Endothelial cell of umbilical vein (primary cell): ENCODE measurements at regions not wholly inside any gene's neighbourhood (a gene's known extent, or its start where the extent isn't known, plus 50 kb on each side); places are given as distances from the start of the nearest gene placed in this dataset.

Source experiments
- BruUV-seq: library from RNA; stranded (reverse); fragments of 400-500 nt; replicated peaks from 2 replicates; lab custom pipeline; 2021; lab: Mats Ljungman, UMichigan
- CTCF ChIA-PET: fragments of 300-600, 350-600 bp; sonication (Branson Sonifier 250); formaldehyde crosslinking; loops from one replicate; lab custom pipeline; 2021; ENCODE audit warnings: antibody characterized with exemption, inconsistent platforms; lab: Charles Lee
- POLR2A ChIA-PET: fragments of 300-600, 350-600 bp; sonication (Branson Sonifier 250); formaldehyde crosslinking; loops from one replicate; lab custom pipeline; 2021; ENCODE audit warnings: antibody characterized with exemption, inconsistent platforms; lab: Charles Lee
- DNase-seq: peaks from one replicate; pipeline ENCODE4 v3.0.0-alpha.2; 2011; ENCODE audit warnings: low read depth, low spot score
- FAIRE-seq: peaks from 2 replicates; lab custom pipeline; 2011; peaks lifted over from hg19 to GRCh38; lab: Jason Lieb, UNC
- H2AFZ ChIP-seq: 2 replicates; pipeline ENCODE4 v1.6.0; 2012; ENCODE audit warnings: low read depth, low read length, control low read depth, inconsistent platforms
- H3K27ac ChIP-seq: 2 replicates; pipeline ENCODE4 v1.5.1; 2011; ENCODE audit warnings: low read depth, mild to moderate bottlenecking, control low read depth, low read length, moderate library complexity; ENCODE audit not compliant: insufficient read depth
- H3K27me3 ChIP-seq, 2 experiments: 2 replicates each; pipeline versions ENCODE4 v1.6.0 to v1.6.1; 2011; ENCODE audit warnings: low read length in 2 of 2, mixed read lengths in 1 of 2; ENCODE audit not compliant: control insufficient read depth in 2 of 2, insufficient read depth in 2 of 2
- H3K36me3 ChIP-seq, 2 experiments: 2 replicates in 1 of 2; 3 replicates in 1 of 2; pipeline ENCODE4 v1.5.1; 2011; ENCODE audit warnings: low read length in 2 of 2, mild to moderate bottlenecking in 1 of 2, moderate library complexity in 1 of 2; ENCODE audit not compliant: control insufficient read depth in 2 of 2, insufficient read depth in 2 of 2; ENCODE audit errors: extremely low read depth in 1 of 2
- H3K4me1 ChIP-seq: 3 replicates; pipeline ENCODE4 v1.5.1; 2011; ENCODE audit warnings: mild to moderate bottlenecking, low read length; ENCODE audit not compliant: control insufficient read depth, insufficient read depth; ENCODE audit errors: extremely low read depth
- H3K4me2 ChIP-seq: 2 replicates; pipeline ENCODE4 v1.6.1; 2011; ENCODE audit warnings: low read length, control low read depth, mixed read lengths; ENCODE audit not compliant: insufficient read depth
- H3K4me3 ChIP-seq, 3 experiments: fragments of 200-600 bp in 1 of 3; sonication (generic), shearing (Covaris generic) in 1 of 3; replicated peaks in 1 of 3; 2 replicates each; pipeline ENCODE4 v1.5.1; 2011 to 2016; ENCODE audit warnings: control low read depth in 3 of 3, low read length in 3 of 3, mild to moderate bottlenecking in 2 of 3, inconsistent platforms in 1 of 3, low read depth in 1 of 3, moderate library complexity in 1 of 3; ENCODE audit not compliant: insufficient read depth in 1 of 3
- H3K79me2 ChIP-seq: 2 replicates; pipeline ENCODE4 v1.6.0; 2012; ENCODE audit warnings: low read length, inconsistent platforms; ENCODE audit not compliant: control insufficient read depth, insufficient read depth
- H3K9ac ChIP-seq: replicated peaks from 2 replicates; pipeline ENCODE3; 2011; ENCODE audit warnings: low read length, control low read depth; ENCODE audit not compliant: insufficient read depth; ENCODE audit errors: extremely low read depth
- H3K9me1 ChIP-seq: replicated peaks from 3 replicates; pipeline ENCODE4 v1.6.0; 2011; ENCODE audit warnings: mild to moderate bottlenecking, low read length; ENCODE audit not compliant: control insufficient read depth, insufficient read depth; ENCODE audit errors: extremely low read depth
- H3K9me3 ChIP-seq: replicated peaks from 2 replicates; pipeline ENCODE4 v1.5.1; 2012; ENCODE audit warnings: low read length, inconsistent platforms; ENCODE audit not compliant: control insufficient read depth, insufficient read depth
- H4K20me1 ChIP-seq: replicated peaks from 2 replicates; pipeline ENCODE3; 2011; ENCODE audit warnings: mild to moderate bottlenecking, low read length; ENCODE audit not compliant: control insufficient read depth, insufficient read depth; ENCODE audit errors: extremely low read depth
- EZH2 ChIP-seq: IDR thresholded peaks from 2 replicates; pipeline ENCODE4 v1.6.1; 2012; ENCODE audit warnings: borderline replicate concordance, low read depth, mild to moderate bottlenecking, moderate library complexity, low read length, inconsistent platforms; ENCODE audit not compliant: severe bottlenecking
- FOS ChIP-seq: IDR thresholded peaks from 2 replicates; pipeline ENCODE4 v1.6.1; 2011; ENCODE audit warnings: mild to moderate bottlenecking, low read length, moderate library complexity, borderline replicate concordance; ENCODE audit not compliant: insufficient read depth
- GATA2 ChIP-seq: IDR thresholded peaks from 2 replicates; pipeline ENCODE4 v1.7.0; 2011; ENCODE audit warnings: low read depth, mild to moderate bottlenecking, moderate library complexity, mixed read lengths, low read length; ENCODE audit not compliant: insufficient read length, insufficient read depth
- JUN ChIP-seq: IDR thresholded peaks from 2 replicates; pipeline ENCODE4 v1.6.1; 2011; ENCODE audit warnings: borderline replicate concordance, low read depth; ENCODE audit not compliant: insufficient read length, insufficient read depth
- MYC ChIP-seq: IDR thresholded peaks from one replicate; pipeline ENCODE4 v1.6.1; 2011; ENCODE audit warnings: mild to moderate bottlenecking, low read depth, low read length
- POLR2A ChIP-seq: IDR thresholded peaks from 2 replicates; pipeline ENCODE4 v1.6.1; 2012; ENCODE audit warnings: low read depth, mild to moderate bottlenecking, control low read depth, low read length
- POLR2AphosphoS5 ChIP-seq: IDR thresholded peaks from 2 replicates; pipeline ENCODE4 v1.6.1; 2012; ENCODE audit warnings: low read depth, mild to moderate bottlenecking, control low read depth, low read length, moderate library complexity; ENCODE audit not compliant: insufficient read depth
- dilution Hi-C: fragments of 300-500 bp; cut with MboI; formaldehyde crosslinking; loops from one replicate; pipeline ENCODE4 v1.15.0; 2019; ENCODE audit warnings: low sequenced_read_pairs; ENCODE audit not compliant: extremely low pct_ligation_motif_present
- intact Hi-C: fragments of 100-400 bp; cut with micrococcal nuclease; formaldehyde crosslinking; loops from one replicate; pipeline ENCODE4 v1.10.0; 2022
- TF ChIP-seq, protein P1 (sequence below): IDR thresholded peaks from 2 replicates; pipeline ENCODE4 v1.6.1; 2011; ENCODE audit not compliant: insufficient read depth, insufficient read length
- TF ChIP-seq, protein P2 (sequence below), 2 donors: IDR thresholded peaks; 1 replicate in 1 of 2; 2 replicates in 1 of 2; pipeline ENCODE4 v1.5.1; 2011; ENCODE audit warnings: low read length in 2 of 2, mild to moderate bottlenecking in 2 of 2, moderate library complexity in 2 of 2, control low read depth in 1 of 2, inconsistent platforms in 1 of 2, low read depth in 1 of 2; ENCODE audit not compliant: insufficient read depth in 1 of 2; ENCODE audit errors: extremely low read depth in 1 of 2

DNA sequence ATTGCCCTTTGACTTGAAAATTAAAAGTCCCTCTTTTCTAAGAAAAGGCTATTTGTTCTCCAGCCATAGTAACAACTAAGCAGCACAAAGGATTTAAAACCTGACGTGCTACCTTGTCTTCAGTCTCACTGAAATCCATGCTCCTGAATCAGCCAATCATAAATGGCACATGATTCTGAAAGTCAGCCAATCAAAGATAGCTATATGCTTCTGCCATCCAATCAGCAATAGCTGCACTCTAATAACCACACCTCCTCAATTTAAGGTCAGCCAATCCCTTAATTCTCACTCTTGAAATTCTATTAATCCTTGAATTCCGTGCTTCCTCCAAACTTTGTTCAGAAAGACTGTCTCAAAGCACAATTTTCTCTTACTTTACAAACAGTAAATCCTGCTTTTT lies 53.5 kb upstream of the ACAN start:
- Histone ChIP-seq H3K4me2 (no peak overlapping the region), H2AFZ (no peak overlapping the region), H3K79me2 (no peaks in the 10 kb centered on the region), H3K9ac (no peak overlapping the region), H4K20me1 (no peaks in the 10 kb centered on the region), H3K9me1 (no peaks in the 10 kb centered on the region), H3K36me3 (no peaks in the 10 kb centered on the region), H3K4me3 (no peak overlapping the region), H3K27ac (no peak overlapping the region), H3K27me3 (peaks cover 5 to 6% of the 10 kb centered on the region in 2 experiments), H3K4me1 (peaks cover 5% of the 10 kb centered on the region), H3K9me3 (no peaks in the 10 kb centered on the region)
- DNase-seq (no peak), FAIRE-seq (no peak)
- no peak for TF ChIP-seq POLR2AphosphoS5
- TF ChIP-seq GATA2: no peak
- TF ChIP-seq FOS: no peak
- TF ChIP-seq MYC: no peak
- TF ChIP-seq, protein P1, sequence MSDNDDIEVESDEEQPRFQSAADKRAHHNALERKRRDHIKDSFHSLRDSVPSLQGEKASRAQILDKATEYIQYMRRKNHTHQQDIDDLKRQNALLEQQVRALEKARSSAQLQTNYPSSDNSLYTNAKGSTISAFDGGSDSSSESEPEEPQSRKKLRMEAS: no peak
- no peak for TF ChIP-seq EZH2
- TF ChIP-seq POLR2A: no peak
- no TSS peak for BruUV-seq
- intact Hi-C loops: no loop called here
- POLR2A ChIA-PET: no interaction called here
- dilution Hi-C loops: no loop called here
- CTCF ChIA-PET: no interaction called here

- no peaks in the 10 kb centered on the region for H3K36me3 ChIP-seq
- H2AFZ ChIP-seq: no peak overlapping the region
- DNase-seq (no peak), FAIRE-seq (no peak)
- no peaks in the 10 kb centered on the region for H3K9me1 ChIP-seq
- ChIA-PET CTCF (no interaction called here), POLR2A (no interaction called here)
- dilution Hi-C loops (no loop called here), intact Hi-C loops (no loop called here)
- BruUV-seq: no TSS peak
- H3K4me2 ChIP-seq: no peak overlapping the region
- H3K27me3 ChIP-seq: peaks cover 0 to 4% of the 10 kb centered on the region in 2 experiments
- no peaks in the 10 kb centered on the region for H3K4me1 ChIP-seq
- no peaks in the 10 kb centered on the region for H4K20me1 ChIP-seq
- TF ChIP-seq JUN (no peak), POLR2AphosphoS5 (no peak), MYC (no peak), FOS (no peak), GATA2 (no peak), POLR2A (no peak), EZH2 (no peak)
- TF ChIP-seq, protein P1: no peak
- TF ChIP-seq, protein P2, sequence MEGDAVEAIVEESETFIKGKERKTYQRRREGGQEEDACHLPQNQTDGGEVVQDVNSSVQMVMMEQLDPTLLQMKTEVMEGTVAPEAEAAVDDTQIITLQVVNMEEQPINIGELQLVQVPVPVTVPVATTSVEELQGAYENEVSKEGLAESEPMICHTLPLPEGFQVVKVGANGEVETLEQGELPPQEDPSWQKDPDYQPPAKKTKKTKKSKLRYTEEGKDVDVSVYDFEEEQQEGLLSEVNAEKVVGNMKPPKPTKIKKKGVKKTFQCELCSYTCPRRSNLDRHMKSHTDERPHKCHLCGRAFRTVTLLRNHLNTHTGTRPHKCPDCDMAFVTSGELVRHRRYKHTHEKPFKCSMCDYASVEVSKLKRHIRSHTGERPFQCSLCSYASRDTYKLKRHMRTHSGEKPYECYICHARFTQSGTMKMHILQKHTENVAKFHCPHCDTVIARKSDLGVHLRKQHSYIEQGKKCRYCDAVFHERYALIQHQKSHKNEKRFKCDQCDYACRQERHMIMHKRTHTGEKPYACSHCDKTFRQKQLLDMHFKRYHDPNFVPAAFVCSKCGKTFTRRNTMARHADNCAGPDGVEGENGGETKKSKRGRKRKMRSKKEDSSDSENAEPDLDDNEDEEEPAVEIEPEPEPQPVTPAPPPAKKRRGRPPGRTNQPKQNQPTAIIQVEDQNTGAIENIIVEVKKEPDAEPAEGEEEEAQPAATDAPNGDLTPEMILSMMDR (IDR thresholded peaks at IDR 0.05; ENCODE audit: extremely low read depth in 1 of 2, insufficient read depth in 1 of 2, low read depth in 1 of 2, low read length in 2 of 2): no peak
- H3K27ac ChIP-seq: no peak overlapping the region
- H3K9ac ChIP-seq: no peak overlapping the region
- no peak overlapping the region for H3K4me3 ChIP-seq
- H3K9me3 ChIP-seq: no peaks in the 10 kb centered on the region
- H3K79me2 ChIP-seq: no peaks in the 10 kb centered on the region
Observed at GRCh38 chr15:88752501-88752900, 50.7 kb upstream of the ACAN start.
